Adrenal gland (tissue), 5 donors: ENCODE measurements at regions not wholly inside any gene's neighbourhood (a gene's known extent, or its start where the extent isn't known, plus 50 kb on each side); places are given as distances from the start of the nearest gene placed in this dataset.

ENCODE experiments used
- POLR2A ChIP-seq, 2 donors: fragments of 450-650 bp; IDR thresholded peaks; one replicate each; pipeline ENCODE4 v1.6.1; 2017; ENCODE audit warnings: antibody characterized with exemption in 2 of 2, mild to moderate bottlenecking in 2 of 2, moderate library complexity in 1 of 2
- TF ChIP-seq, protein P1 (sequence below), 6 experiments: fragments of 450-650 bp in 4 of 6; fragments of 200-600 bp in 2 of 6; sonication (generic) in 1 of 6; IDR thresholded peaks; 1 replicate in 5 of 6; 2 replicates in 1 of 6; pipeline versions ENCODE4 v1.5.1 to v1.8.0; 2016 to 2021; ENCODE audit warnings: antibody characterized with exemption in 6 of 6, mild to moderate bottlenecking in 2 of 6, moderate library complexity in 1 of 6
- donor health status: DM: no; HTN: no; CAD: no.

- TF ChIP-seq, protein P1, sequence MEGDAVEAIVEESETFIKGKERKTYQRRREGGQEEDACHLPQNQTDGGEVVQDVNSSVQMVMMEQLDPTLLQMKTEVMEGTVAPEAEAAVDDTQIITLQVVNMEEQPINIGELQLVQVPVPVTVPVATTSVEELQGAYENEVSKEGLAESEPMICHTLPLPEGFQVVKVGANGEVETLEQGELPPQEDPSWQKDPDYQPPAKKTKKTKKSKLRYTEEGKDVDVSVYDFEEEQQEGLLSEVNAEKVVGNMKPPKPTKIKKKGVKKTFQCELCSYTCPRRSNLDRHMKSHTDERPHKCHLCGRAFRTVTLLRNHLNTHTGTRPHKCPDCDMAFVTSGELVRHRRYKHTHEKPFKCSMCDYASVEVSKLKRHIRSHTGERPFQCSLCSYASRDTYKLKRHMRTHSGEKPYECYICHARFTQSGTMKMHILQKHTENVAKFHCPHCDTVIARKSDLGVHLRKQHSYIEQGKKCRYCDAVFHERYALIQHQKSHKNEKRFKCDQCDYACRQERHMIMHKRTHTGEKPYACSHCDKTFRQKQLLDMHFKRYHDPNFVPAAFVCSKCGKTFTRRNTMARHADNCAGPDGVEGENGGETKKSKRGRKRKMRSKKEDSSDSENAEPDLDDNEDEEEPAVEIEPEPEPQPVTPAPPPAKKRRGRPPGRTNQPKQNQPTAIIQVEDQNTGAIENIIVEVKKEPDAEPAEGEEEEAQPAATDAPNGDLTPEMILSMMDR (IDR thresholded peaks at IDR 0.05): no peak
- TF ChIP-seq POLR2A (IDR thresholded peaks at IDR 0.05): no peak
Observed at GRCh38 chr16:9409560-9410493, 318.4 kb downstream of the HAPSTR1 start.
